ENCODE measurements at regions not wholly inside any gene's neighbourhood (a gene's known extent, or its start where the extent isn't known, plus 50 kb on each side); places are given as distances from the start of the nearest gene placed in this dataset.

GRCh38 chr9:135252980-135253304 lies 165.5 kb downstream of the OLFM1 start:
- no peak for TF ChIP-seq CTCF (IDR thresholded peaks at IDR 0.05)
- TF ChIP-seq POLR2A (IDR thresholded peaks at IDR 0.05): no peak

Measured in right lobe of liver (tissue), 4 donors.